ENCODE measurements at regions not wholly inside any gene's neighbourhood (a gene's known extent, or its start where the extent isn't known, plus 50 kb on each side); places are given as distances from the start of the nearest gene placed in this dataset.

DNA sequence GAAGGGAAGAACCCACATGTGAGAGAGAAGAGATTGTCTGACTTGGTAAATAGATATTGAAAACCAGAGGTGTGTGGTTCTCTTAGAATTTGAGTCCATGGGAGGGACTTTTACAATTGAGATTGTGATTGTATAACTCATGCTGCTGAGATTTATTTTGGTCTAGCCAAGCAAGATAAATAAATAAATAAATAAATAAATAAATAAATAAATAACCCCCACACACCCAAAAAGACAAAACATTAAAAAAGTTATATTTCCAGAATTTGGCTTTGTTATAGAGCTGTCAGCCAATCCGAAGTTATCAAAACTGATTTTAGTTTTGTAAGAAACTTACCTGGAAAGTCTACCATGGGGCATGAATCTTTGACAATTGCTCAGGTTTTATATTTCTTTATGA, 416.6 kb downstream of the ZSWIM6 start:
- TF ChIP-seq POLR2AphosphoS5 (IDR thresholded peaks at IDR 0.05; ENCODE audit: low read depth, low read length) (no peak), TAF1 (IDR thresholded peaks at IDR 0.05; ENCODE audit: borderline replicate concordance, insufficient read depth, low read length) (no peak), FOXP2 (optimal IDR thresholded peaks at IDR 0.05; ENCODE audit: borderline replicate concordance, extremely low read depth, extremely low read length, insufficient read depth) (no peak), SIN3A (IDR thresholded peaks at IDR 0.05; ENCODE audit: borderline replicate concordance, insufficient read depth, low read length) (no peak)
- TF ChIP-seq, protein P1, sequence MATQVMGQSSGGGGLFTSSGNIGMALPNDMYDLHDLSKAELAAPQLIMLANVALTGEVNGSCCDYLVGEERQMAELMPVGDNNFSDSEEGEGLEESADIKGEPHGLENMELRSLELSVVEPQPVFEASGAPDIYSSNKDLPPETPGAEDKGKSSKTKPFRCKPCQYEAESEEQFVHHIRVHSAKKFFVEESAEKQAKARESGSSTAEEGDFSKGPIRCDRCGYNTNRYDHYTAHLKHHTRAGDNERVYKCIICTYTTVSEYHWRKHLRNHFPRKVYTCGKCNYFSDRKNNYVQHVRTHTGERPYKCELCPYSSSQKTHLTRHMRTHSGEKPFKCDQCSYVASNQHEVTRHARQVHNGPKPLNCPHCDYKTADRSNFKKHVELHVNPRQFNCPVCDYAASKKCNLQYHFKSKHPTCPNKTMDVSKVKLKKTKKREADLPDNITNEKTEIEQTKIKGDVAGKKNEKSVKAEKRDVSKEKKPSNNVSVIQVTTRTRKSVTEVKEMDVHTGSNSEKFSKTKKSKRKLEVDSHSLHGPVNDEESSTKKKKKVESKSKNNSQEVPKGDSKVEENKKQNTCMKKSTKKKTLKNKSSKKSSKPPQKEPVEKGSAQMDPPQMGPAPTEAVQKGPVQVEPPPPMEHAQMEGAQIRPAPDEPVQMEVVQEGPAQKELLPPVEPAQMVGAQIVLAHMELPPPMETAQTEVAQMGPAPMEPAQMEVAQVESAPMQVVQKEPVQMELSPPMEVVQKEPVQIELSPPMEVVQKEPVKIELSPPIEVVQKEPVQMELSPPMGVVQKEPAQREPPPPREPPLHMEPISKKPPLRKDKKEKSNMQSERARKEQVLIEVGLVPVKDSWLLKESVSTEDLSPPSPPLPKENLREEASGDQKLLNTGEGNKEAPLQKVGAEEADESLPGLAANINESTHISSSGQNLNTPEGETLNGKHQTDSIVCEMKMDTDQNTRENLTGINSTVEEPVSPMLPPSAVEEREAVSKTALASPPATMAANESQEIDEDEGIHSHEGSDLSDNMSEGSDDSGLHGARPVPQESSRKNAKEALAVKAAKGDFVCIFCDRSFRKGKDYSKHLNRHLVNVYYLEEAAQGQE (IDR thresholded peaks at IDR 0.05; ENCODE audit: insufficient read depth in 1 of 2, low read depth in 2 of 2, low read length in 2 of 2) = no peak

Measured in PFSK-1 (cell line).